ENCODE measurements at regions not wholly inside any gene's neighbourhood (a gene's known extent, or its start where the extent isn't known, plus 50 kb on each side); places are given as distances from the start of the nearest gene placed in this dataset.

- H3K27ac ChIP-seq, result no peak overlapping the region
- TF ChIP-seq CTCF (IDR thresholded peaks at IDR 0.05), result no peak
- TF ChIP-seq ZFX (IDR thresholded peaks at IDR 0.05; ENCODE audit: borderline replicate concordance), result no peak
Observed at GRCh38 chr1:191865479-191865878, 292.8 kb upstream of the RGS18 start.

DNA sequence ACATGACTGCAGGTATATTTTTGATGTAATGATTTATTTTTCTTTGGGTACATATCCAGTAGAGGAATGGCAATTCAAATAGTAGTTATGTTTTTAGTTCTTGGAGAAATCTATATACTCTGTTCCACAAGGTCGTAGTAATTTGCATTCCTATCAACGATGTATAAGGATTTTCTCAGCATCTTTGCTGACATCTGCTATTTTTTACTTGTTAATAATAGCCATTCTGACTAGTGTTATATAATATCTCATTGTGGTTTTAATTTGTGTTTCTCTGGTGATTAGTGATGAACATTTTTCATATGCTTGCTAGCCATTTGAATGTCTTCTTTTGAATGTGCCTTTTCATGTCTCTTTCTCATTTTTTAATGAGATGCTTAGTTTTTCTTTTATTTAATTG, 292.1 kb upstream of the RGS18 start:
- TF ChIP-seq CTCF (IDR thresholded peaks at IDR 0.05), result no peak
- TF ChIP-seq ZFX (IDR thresholded peaks at IDR 0.05; ENCODE audit: borderline replicate concordance), result no peak

DNA sequence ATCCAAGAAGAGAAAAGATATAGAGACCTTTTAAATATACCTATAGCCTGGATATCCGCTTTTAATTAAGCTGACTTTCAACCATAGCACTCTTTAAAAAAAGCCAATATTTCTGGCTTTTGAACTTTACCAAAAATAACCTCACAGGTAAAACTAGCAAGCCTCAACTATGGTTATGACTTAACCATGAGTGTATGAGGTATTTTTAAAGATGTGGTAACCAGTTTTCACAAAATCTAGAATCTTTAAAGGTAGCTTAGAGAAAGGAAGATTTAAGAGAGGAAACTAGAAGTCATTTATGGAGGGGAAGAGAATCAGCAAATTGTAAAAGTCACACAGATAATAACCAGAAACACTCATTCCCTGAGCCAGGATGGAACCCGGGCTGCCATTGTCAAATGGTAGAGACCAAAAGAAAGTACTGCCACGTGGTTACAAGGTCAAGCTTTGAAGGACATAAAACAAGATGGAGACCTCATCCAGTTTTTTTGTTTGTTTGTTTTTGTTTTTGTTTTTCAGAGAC, 288.4 kb upstream of the RGS18 start:
- no peak for TF ChIP-seq ZFX (IDR thresholded peaks at IDR 0.05; ENCODE audit: borderline replicate concordance)
- no peak for TF ChIP-seq CTCF (IDR thresholded peaks at IDR 0.05)

More for the DNA sequence above, 292.1 kb upstream of the RGS18 start:
- H3K27ac ChIP-seq, result no peak overlapping the region

GRCh38 chr1:191870490-191870889, 287.8 kb upstream of the RGS18 start:
- TF ChIP-seq ZFX (IDR thresholded peaks at IDR 0.05; ENCODE audit: borderline replicate concordance), result no peak
- TF ChIP-seq CTCF (IDR thresholded peaks at IDR 0.05), result no peak
- H3K27ac ChIP-seq, result no peak overlapping the region

More for the DNA sequence above, 288.4 kb upstream of the RGS18 start:
- no peak overlapping the region for H3K27ac ChIP-seq

- no peak overlapping the region for H3K27ac ChIP-seq
- TF ChIP-seq CTCF (IDR thresholded peaks at IDR 0.05) (no peak), ZFX (IDR thresholded peaks at IDR 0.05; ENCODE audit: borderline replicate concordance) (no peak)
Observed at GRCh38 chr1:191875994-191876393, 282.3 kb upstream of the RGS18 start.

GRCh38 chr1:191876631-191877030, 281.6 kb upstream of the RGS18 start:
- TF ChIP-seq CTCF (IDR thresholded peaks at IDR 0.05) (no peak), ZFX (IDR thresholded peaks at IDR 0.05; ENCODE audit: borderline replicate concordance) (no peak)
- no peak overlapping the region for H3K27ac ChIP-seq

GRCh38 chr1:191882870-191883269, 275.4 kb upstream of the RGS18 start:
- no peak overlapping the region for H3K27ac ChIP-seq
- no peak for TF ChIP-seq CTCF (IDR thresholded peaks at IDR 0.05)
- TF ChIP-seq ZFX (IDR thresholded peaks at IDR 0.05; ENCODE audit: borderline replicate concordance), result no peak

Measured in 22Rv1 (cell line).